GM21423 (cell line): ENCODE measurements at regions not wholly inside any gene's neighbourhood (a gene's known extent, or its start where the extent isn't known, plus 50 kb on each side); places are given as distances from the start of the nearest gene placed in this dataset.
"Not testable (repeated sequence)": the region's sequence is repeated elsewhere in the genome, so short reads cannot be mapped to it uniquely, and the experiment has no call there.

ENCODE experiments used
- ATAC-seq: cut with Tn5 transposase; IDR thresholded peaks from one replicate; pipeline ENCODE4 v1.9.1; 2021; ENCODE audit warnings: mild to moderate bottlenecking, moderate library complexity; ENCODE audit not compliant: unreplicated experiment

GRCh38 chr9:2277133-2277532 is 262.0 kb downstream of the SMARCA2 start:
- ATAC-seq: not testable (repeated sequence)

- not testable (repeated sequence) for ATAC-seq
Measured at GRCh38 chr9:2277644-2278043, 262.5 kb downstream of the SMARCA2 start.

GRCh38 chr9:2279138-2279537 is 264.0 kb downstream of the SMARCA2 start:
- not testable (repeated sequence) for ATAC-seq

GRCh38 chr9:2281031-2281802 is 266.1 kb downstream of the SMARCA2 start:
- ATAC-seq: no peak

GRCh38 chr9:2281803-2282185 is 266.6 kb downstream of the SMARCA2 start:
- ATAC-seq: no peak

- ATAC-seq: no peak
Measured at GRCh38 chr9:2284770-2285169, 269.6 kb downstream of the SMARCA2 start.

GRCh38 chr9:2285416-2286332 is 270.5 kb downstream of the SMARCA2 start:
- ATAC-seq: no peak

GRCh38 chr9:2286333-2286705 is 271.2 kb downstream of the SMARCA2 start:
- ATAC-seq: no peak

GRCh38 chr9:2286825-2287455 is 271.8 kb downstream of the SMARCA2 start:
- no peak for ATAC-seq

- ATAC-seq: no peak
Measured at GRCh38 chr9:2288309-2288708, 273.2 kb downstream of the SMARCA2 start.

- ATAC-seq: no peak
Measured at GRCh38 chr9:2289263-2289662, 274.1 kb downstream of the SMARCA2 start.

- no peak for ATAC-seq
Measured at GRCh38 chr9:2290382-2290781, 275.2 kb downstream of the SMARCA2 start.

GRCh38 chr9:2291980-2292704 is 277.0 kb downstream of the SMARCA2 start:
- no peak for ATAC-seq

GRCh38 chr9:2292733-2293132 is 277.6 kb downstream of the SMARCA2 start:
- no peak for ATAC-seq

GRCh38 chr9:2297771-2298170 is 282.6 kb downstream of the SMARCA2 start:
- ATAC-seq: no peak

GRCh38 chr9:2298217-2298616 is 283.1 kb downstream of the SMARCA2 start:
- ATAC-seq: no peak

GRCh38 chr9:2299156-2299842 is 284.2 kb downstream of the SMARCA2 start:
- no peak for ATAC-seq

GRCh38 chr9:2299843-2300205 is 284.7 kb downstream of the SMARCA2 start:
- no peak for ATAC-seq

GRCh38 chr9:2300325-2300724 is 285.2 kb downstream of the SMARCA2 start:
- no peak for ATAC-seq

GRCh38 chr9:2302606-2303005 is 287.5 kb downstream of the SMARCA2 start:
- ATAC-seq: no peak
